SK-N-SH treated with all-trans-retinoic acid at 6 μM for 48 hours (cell line): ENCODE measurements at regions not wholly inside any gene's neighbourhood (a gene's known extent, or its start where the extent isn't known, plus 50 kb on each side); places are given as distances from the start of the nearest gene placed in this dataset.

ENCODE experiments used
- ATAC-seq: fragments of 200-7000 bp; cut with Tn5 transposase; 3 replicates; pipeline ENCODE4 v1.9.1; 2020; ENCODE audit warnings: mild to moderate bottlenecking, moderate library complexity
- ARNTL ChIP-seq: fragments of 450-650 bp; formaldehyde crosslinking; IDR thresholded peaks from 2 replicates; pipeline ENCODE4 v1.5.0; 2020; ENCODE audit warnings: low read depth, mild to moderate bottlenecking, moderate library complexity, borderline replicate concordance
- BACH2 ChIP-seq: fragments of 250-450 bp; sonication (Bioruptor Pico); IDR thresholded peaks from 2 replicates; pipeline ENCODE4 v1.9.0; 2021; ENCODE audit warnings: mild to moderate bottlenecking, borderline replicate concordance
- CREB5 ChIP-seq: fragments of 250-450 bp; sonication (Bioruptor Pico); IDR thresholded peaks from 2 replicates; pipeline ENCODE4 v1.5.1; 2020; ENCODE audit warnings: low read depth, mild to moderate bottlenecking, moderate library complexity
- CSRNP3 ChIP-seq: fragments of 250-450 bp; sonication (Bioruptor Pico); IDR thresholded peaks from 2 replicates; pipeline ENCODE4 v1.5.1; 2021; ENCODE audit warnings: mild to moderate bottlenecking, moderate library complexity
- ESRRG ChIP-seq: fragments of 250-450 bp; sonication (Bioruptor Pico); IDR thresholded peaks from 2 replicates; pipeline ENCODE4 v1.6.1; 2021; ENCODE audit warnings: mild to moderate bottlenecking
- GLIS3 ChIP-seq: fragments of 250-450 bp; sonication (Bioruptor Pico); IDR thresholded peaks from 2 replicates; pipeline ENCODE4 v1.5.0; 2020; ENCODE audit warnings: mild to moderate bottlenecking, moderate library complexity
- ISL1 ChIP-seq: fragments of 250-450 bp; sonication (Bioruptor Pico); IDR thresholded peaks from 2 replicates; pipeline ENCODE4 v2.1.2; 2022; ENCODE audit warnings: mild to moderate bottlenecking, moderate library complexity
- OSR1 ChIP-seq: fragments of 250-450 bp; sonication (Bioruptor Pico); IDR thresholded peaks from 2 replicates; pipeline ENCODE4 v1.8.0; 2022; ENCODE audit warnings: moderate library complexity, mild to moderate bottlenecking, inconsistent platforms
- PATZ1 ChIP-seq: fragments of 250-450 bp; sonication (Bioruptor Pico); IDR thresholded peaks from 2 replicates; pipeline ENCODE4 v1.8.0; 2020; ENCODE audit warnings: mild to moderate bottlenecking, moderate library complexity, borderline replicate concordance
- PPARA ChIP-seq: fragments of 250-450 bp; sonication (Bioruptor Pico); IDR thresholded peaks from 2 replicates; pipeline ENCODE4 v1.5.0; 2020; ENCODE audit warnings: mild to moderate bottlenecking, borderline replicate concordance
- SNAI2 ChIP-seq: fragments of 250-450 bp; sonication (Bioruptor Pico); IDR thresholded peaks from 2 replicates; pipeline ENCODE4 v1.5.0; 2020; ENCODE audit warnings: mild to moderate bottlenecking, moderate library complexity
- TCF4 ChIP-seq: fragments of 250-450 bp; sonication (Bioruptor Pico); IDR thresholded peaks from 2 replicates; pipeline ENCODE4 v1.8.0; 2021; ENCODE audit warnings: mild to moderate bottlenecking, moderate library complexity, borderline replicate concordance
- TOX ChIP-seq: fragments of 250-450 bp; sonication (Bioruptor Pico); IDR thresholded peaks from 2 replicates; pipeline ENCODE4 v1.8.0; 2021; ENCODE audit warnings: mild to moderate bottlenecking, moderate library complexity, borderline replicate concordance
- TSHZ2 ChIP-seq: fragments of 250-450 bp; sonication (Bioruptor Pico); IDR thresholded peaks from 2 replicates; pipeline ENCODE4 v1.5.0; 2020; ENCODE audit warnings: mild to moderate bottlenecking, moderate library complexity
- ZC3H10 ChIP-seq: fragments of 250-450 bp; sonication (Bioruptor Pico); IDR thresholded peaks from 2 replicates; pipeline ENCODE4 v1.5.1; 2021; ENCODE audit warnings: mild to moderate bottlenecking, moderate library complexity
- ZFP3 ChIP-seq: fragments of 250-450 bp; sonication (Bioruptor Pico); IDR thresholded peaks from 2 replicates; pipeline ENCODE4 v1.5.0; 2020; ENCODE audit warnings: mild to moderate bottlenecking, moderate library complexity
- ZFP30 ChIP-seq: fragments of 450-650 bp; formaldehyde crosslinking; IDR thresholded peaks from 2 replicates; pipeline ENCODE4 v1.5.0; 2022; ENCODE audit warnings: mild to moderate bottlenecking, moderate library complexity
- ZNF565 ChIP-seq: fragments of 450-650 bp; formaldehyde crosslinking; conservative IDR thresholded peaks from 2 replicates; pipeline ENCODE4 v1.5.0; 2020; ENCODE audit warnings: low read depth, mild to moderate bottlenecking, moderate library complexity
- ZNF8 ChIP-seq: fragments of 450-650 bp; formaldehyde crosslinking; IDR thresholded peaks from 2 replicates; pipeline ENCODE4 v1.5.0; 2020; ENCODE audit warnings: mild to moderate bottlenecking, moderate library complexity

- TF ChIP-seq CSRNP3 (CRISPR knock-in tag) (no peak), ZNF565 (CRISPR knock-in tag) (no peak), CREB5 (CRISPR knock-in tag) (no peak), ESRRG (CRISPR knock-in tag) (no peak)
- ATAC-seq = no peak
Observed at GRCh38 chr10:90561666-90562065, 296.2 kb downstream of the HTR7 start.

GRCh38 chr10:90571481-90572258 is 286.2 kb downstream of the HTR7 start:
- TF ChIP-seq ZNF565 (CRISPR knock-in tag) (no peak), GLIS3 (CRISPR knock-in tag) (no peak)
- TF ChIP-seq, all 23 proteins: peak for 0
- no peak for ATAC-seq

GRCh38 chr10:90575125-90575524 is 282.7 kb downstream of the HTR7 start:
- no peak for ATAC-seq
- TF ChIP-seq GLIS3 (CRISPR knock-in tag) (no peak), ZNF8 (CRISPR knock-in tag) (no peak)

- ATAC-seq = no peak
- no peak for TF ChIP-seq TSHZ2 (CRISPR knock-in tag)
- no peak for TF ChIP-seq BACH2 (CRISPR knock-in tag)
- TF ChIP-seq ZC3H10 (CRISPR knock-in tag) = no peak
- TF ChIP-seq GLIS3 (CRISPR knock-in tag) = no peak
- TF ChIP-seq ARNTL (CRISPR knock-in tag) = no peak
- TF ChIP-seq ZFP30 (CRISPR knock-in tag) = no peak
- no peak for TF ChIP-seq SNAI2 (CRISPR knock-in tag)
Observed at GRCh38 chr10:90577569-90577968, 280.3 kb downstream of the HTR7 start.

GRCh38 chr10:90579602-90580242 is 278.1 kb downstream of the HTR7 start:
- TF ChIP-seq CSRNP3 (CRISPR knock-in tag) (no peak), TCF4 (CRISPR knock-in tag) (no peak), PPARA (no peak), ZNF565 (CRISPR knock-in tag) (no peak), PATZ1 (no peak), CREB5 (CRISPR knock-in tag) (no peak), TOX (CRISPR knock-in tag) (no peak), OSR1 (CRISPR knock-in tag) (no peak), ISL1 (no peak), ZFP3 (CRISPR knock-in tag) (no peak)
- peak; percentile 40; the same call in 1 of the 3 replicates for ATAC-seq
